Femur (tissue), 1 donor: ENCODE measurements at regions not wholly inside any gene's neighbourhood (a gene's known extent, or its start where the extent isn't known, plus 50 kb on each side); places are given as distances from the start of the nearest gene placed in this dataset.
"Not testable (repeated sequence)": the region's sequence is repeated elsewhere in the genome, so short reads cannot be mapped to it uniquely, and the experiment has no call there.

ENCODE experiments used
- DNase-seq: peaks from one replicate; pipeline ENCODE4 v3.0.0-alpha.2; 2017

GRCh38 chr12:20000229-20000849 is 368.0 kb upstream of the PDE3A start:
- no peak for DNase-seq

DNA sequence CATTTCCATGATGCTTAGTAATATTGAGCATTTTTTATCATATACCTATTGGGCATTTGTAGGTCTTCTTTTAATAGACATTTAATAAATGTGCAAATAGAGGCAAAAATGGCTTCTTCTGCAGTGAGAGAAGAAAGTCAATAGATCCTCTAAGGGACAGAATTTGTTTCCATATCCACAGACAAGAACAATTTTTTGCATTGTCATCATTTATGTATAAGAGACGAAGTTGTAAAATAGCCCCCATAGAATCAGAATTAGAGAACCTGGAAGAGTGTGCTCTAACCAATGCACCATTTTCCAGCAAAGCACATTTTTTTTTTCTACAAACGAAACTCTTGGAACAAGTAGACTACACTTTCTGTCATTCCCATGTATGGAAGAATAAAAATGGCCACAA is 365.1 kb upstream of the PDE3A start:
- DNase-seq, result no peak

DNA sequence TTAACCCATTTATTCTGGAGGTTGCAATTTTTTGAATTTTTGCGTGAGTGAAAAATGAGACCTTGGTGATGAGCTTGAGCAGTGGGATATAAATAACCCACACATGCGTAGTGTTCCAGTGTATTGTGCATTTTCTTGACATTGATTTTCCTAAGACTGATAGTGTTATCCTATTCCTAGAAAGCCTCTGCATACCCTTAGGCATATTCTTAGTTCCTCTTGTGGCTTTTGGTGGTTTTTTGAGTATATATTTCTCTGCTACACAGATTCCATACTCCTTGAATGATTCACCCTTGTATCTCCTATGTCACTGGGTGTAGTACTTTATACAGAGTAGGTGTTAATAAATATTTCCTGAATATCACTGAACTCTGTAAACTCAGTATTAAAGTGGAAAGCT is 363.4 kb upstream of the PDE3A start:
- DNase-seq, result no peak

GRCh38 chr12:20006871-20007730 is 361.2 kb upstream of the PDE3A start:
- no peak for DNase-seq

GRCh38 chr12:20009965-20010364 is 358.4 kb upstream of the PDE3A start:
- DNase-seq, result not testable (repeated sequence)

DNA sequence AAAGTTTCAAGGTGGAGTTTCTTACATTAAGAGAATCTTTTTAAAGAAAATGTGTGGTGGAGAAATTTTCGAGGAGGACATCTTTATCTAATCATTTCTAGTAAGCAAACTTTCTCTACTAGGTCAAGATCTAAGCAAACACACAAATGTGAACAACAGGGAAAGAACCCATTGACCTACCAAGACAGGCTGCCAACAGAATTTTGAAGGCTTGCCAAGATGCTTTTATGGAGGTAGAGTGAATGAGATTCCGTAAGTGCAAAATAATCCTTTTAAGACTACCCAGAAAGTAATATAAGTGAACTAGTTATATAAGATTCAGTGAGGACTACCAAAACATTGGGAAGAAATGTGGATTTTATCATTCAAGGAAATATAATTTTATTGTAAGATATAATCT is 357.1 kb upstream of the PDE3A start:
- DNase-seq, result no peak

DNA sequence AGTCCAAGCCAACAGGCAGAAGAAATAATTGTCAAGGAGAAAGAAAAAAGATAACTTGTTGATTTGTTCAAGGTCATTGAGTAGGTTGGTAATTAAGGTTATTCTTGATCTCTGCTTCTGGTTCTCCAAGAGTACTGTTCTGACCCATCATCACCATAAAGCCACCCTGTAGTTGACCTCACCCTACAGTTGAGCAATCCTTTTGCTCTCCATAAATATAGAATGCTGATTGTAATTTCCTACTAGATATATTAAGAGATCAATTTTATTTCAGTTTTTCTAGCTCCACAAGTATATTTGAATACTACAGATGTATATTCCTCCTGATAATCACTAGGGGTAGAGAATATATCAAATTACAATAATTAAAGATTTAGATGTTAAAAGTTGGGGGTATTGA is 350.5 kb upstream of the PDE3A start:
- no peak for DNase-seq

DNA sequence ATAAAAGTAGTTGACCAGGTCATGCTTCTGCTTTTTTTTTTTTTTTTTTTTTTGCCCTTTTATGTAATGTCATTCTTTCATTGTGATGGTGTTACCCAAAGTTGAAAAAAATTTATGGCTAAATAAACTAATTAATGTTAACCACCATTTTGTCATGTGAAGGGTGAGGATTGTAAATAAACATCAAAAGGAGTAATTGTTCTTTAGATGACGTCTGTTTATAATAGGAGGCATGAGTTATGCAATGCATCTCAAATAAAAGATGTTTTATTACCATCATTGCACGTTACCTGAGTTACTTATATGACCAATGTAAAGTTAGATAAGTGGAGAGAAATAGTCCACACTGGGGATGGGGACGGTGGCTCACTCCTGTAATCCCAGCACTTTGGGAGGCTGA is 349.9 kb upstream of the PDE3A start:
- DNase-seq, result no peak

GRCh38 chr12:20024194-20024593 is 344.1 kb upstream of the PDE3A start:
- peak; percentile 20 for DNase-seq

GRCh38 chr12:20028033-20028432 is 340.3 kb upstream of the PDE3A start:
- DNase-seq, result no peak

GRCh38 chr12:20030826-20031225 is 337.5 kb upstream of the PDE3A start:
- no peak for DNase-seq

DNA sequence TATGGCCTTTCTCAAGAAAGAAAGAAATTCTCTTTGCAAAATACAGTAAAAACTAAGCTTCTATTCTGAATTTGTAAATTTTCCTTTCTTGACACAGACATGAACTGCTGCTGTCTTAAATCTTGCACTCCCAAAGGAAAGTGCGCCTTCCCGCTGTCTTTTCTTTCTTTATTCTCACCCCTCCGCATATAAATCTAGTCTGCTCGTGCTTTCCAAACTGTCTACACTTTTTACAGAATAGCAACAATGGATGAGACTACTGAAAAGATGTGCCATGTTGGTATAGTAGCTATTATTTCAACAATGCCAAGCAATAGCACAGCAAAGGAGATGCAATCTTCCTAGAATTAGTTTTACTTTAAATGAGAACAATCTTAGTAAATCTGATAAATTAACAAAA is 328.8 kb upstream of the PDE3A start:
- DNase-seq, result no peak

- no peak for DNase-seq
Observed at GRCh38 chr12:20040184-20040583, 328.2 kb upstream of the PDE3A start.

- peak; percentile 59 for DNase-seq
Observed at GRCh38 chr12:20040831-20041230, 327.5 kb upstream of the PDE3A start.

DNA sequence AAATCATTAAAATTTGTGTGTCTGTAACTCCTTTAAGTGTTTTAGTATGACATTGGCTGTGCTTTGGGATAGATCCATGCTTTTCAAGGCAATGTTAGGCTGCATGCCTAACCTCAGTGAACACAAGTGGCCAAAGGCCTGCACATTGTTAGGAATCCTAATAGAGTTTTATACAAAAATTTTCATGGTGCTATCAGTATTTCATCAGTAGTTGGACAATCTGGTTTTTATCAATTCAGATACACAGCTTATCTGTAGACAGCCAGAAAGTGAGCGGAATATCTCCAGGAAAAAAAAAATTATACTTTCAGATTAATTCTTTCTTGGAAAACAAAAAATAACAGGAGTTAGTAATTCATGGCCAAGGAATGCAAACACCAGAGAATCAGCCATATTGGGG is 324.0 kb upstream of the PDE3A start:
- no peak for DNase-seq

GRCh38 chr12:20044846-20045245 is 323.5 kb upstream of the PDE3A start:
- DNase-seq, result peak; percentile 19

DNA sequence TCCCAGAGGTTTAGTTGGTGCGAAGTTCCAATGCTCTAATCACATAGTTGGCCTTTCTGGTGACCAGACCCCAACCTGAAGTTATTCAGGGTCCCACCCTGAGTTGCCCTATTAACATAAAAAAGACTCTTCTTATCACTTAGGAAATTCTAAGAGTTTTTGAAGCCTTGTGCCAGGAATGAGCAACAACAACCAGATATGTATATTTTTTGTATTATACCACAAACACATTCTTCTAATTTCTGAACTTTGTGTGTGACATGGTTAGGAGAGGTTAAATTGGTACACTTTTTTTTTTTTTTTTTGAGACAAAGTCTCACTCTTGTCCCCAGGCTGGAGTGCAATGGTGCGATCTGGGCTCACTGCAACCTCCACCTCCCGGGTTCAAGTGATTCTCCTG is 320.4 kb upstream of the PDE3A start:
- DNase-seq, result no peak

DNA sequence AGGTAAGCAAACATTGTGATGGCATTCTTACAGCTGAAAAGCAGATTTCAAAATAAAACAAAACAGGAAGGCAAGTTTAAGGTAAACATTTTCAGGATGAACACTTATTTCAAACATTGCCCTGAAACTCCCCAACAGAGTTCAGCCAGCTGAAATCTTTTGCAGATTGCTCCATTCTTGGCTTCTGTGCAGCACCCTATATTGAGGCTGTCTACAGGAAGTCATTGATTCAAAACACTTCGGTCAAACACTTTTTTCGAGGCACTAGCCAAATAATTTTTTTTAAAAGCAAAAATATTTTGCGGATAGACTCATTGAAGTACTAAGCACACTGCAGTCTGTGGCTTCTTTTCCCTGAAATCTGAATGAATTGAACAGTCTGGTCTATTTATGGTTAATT is 318.1 kb upstream of the PDE3A start:
- no peak for DNase-seq

- no peak for DNase-seq
Observed at GRCh38 chr12:20053782-20054181, 314.6 kb upstream of the PDE3A start.

DNA sequence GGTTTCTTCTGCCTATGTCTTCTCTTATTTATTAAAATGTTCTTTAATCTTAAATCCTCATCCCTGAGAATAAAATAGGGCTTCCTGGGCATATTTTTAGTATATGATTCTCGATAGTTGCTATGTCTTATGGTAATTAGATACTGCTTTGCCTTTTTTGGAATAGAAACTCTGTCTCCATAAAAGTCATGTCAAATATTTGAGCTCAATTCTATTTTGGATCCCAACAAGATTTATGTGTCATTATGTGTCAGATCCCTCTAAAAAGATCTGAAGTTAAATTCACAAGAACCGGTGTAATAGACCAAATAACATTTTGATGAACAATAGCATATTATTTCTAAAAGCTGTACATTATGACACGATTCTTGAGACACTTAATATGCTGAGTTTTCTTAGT is 312.5 kb upstream of the PDE3A start:
- DNase-seq, result no peak

GRCh38 chr12:20057398-20057797 is 310.9 kb upstream of the PDE3A start:
- no peak for DNase-seq

- peak; percentile 30 for DNase-seq
Observed at GRCh38 chr12:20063116-20063515, 305.2 kb upstream of the PDE3A start.

- DNase-seq, result no peak
Observed at GRCh38 chr12:20077618-20078017, 290.7 kb upstream of the PDE3A start.

DNA sequence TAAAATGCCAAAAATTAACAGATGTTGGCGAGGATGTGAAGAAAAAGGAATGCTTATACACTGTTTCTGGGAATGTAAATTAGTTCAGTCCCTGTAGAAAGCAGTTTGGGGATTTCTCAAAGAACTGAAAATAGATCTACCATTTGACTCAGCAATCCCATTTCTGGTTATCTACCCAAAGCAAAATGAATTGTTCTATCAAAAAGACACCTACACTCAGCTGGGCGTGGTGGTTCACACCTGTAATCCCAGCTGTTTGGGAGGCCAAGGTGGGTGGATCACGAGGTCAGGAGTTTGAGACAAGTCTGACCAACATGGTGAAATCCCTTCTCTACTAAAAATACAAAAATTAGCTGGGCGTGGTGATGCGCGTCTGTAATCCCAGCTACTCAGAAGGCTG is 279.3 kb upstream of the PDE3A start:
- no peak for DNase-seq
